Stimulated activated CD4-positive, alpha-beta T cell treated with anti-CD3 and anti-CD28 coated beads, Interleukin-2, amount 100 ng/mL, for 48 hours (primary cell): ENCODE measurements at regions not wholly inside any gene's neighbourhood (a gene's known extent, or its start where the extent isn't known, plus 50 kb on each side); places are given as distances from the start of the nearest gene placed in this dataset.
"Not testable (repeated sequence)": the region's sequence is repeated elsewhere in the genome, so short reads cannot be mapped to it uniquely, and the experiment has no call there.

Experiments used
- DNase-seq, 2 donors: peaks; one replicate each; pipeline ENCODE4 v3.0.0-alpha.2; 2020

- DNase-seq, result no peak
Observed at GRCh38 chr3:6743067-6743720, 117.7 kb upstream of the GRM7 start.

- no peak for DNase-seq
Observed at GRCh38 chr3:6746443-6746842, 114.5 kb upstream of the GRM7 start.

GRCh38 chr3:6747017-6747416 is 113.9 kb upstream of the GRM7 start:
- DNase-seq, result no peak

GRCh38 chr3:6750782-6751181 is 110.1 kb upstream of the GRM7 start:
- no peak for DNase-seq

GRCh38 chr3:6753536-6753935 is 107.4 kb upstream of the GRM7 start:
- no peak for DNase-seq

- not testable (repeated sequence) for DNase-seq
Observed at GRCh38 chr3:6769532-6770396, 91.2 kb upstream of the GRM7 start.

- no peak for DNase-seq
Observed at GRCh38 chr3:6770397-6770690, 90.6 kb upstream of the GRM7 start.

- DNase-seq, result no peak
Observed at GRCh38 chr3:6771171-6771570, 89.7 kb upstream of the GRM7 start.

GRCh38 chr3:6779140-6779539 is 81.8 kb upstream of the GRM7 start:
- no peak for DNase-seq

GRCh38 chr3:6781092-6781491 is 79.8 kb upstream of the GRM7 start:
- no peak for DNase-seq

GRCh38 chr3:6785726-6786125 is 75.2 kb upstream of the GRM7 start:
- DNase-seq, result no peak

GRCh38 chr3:6791161-6791560 is 69.8 kb upstream of the GRM7 start:
- DNase-seq, result no peak

GRCh38 chr3:6799264-6799915 is 61.5 kb upstream of the GRM7 start:
- DNase-seq, result peak; percentile 31 to 37

GRCh38 chr3:6803619-6804018 is 57.3 kb upstream of the GRM7 start:
- DNase-seq, result no peak

GRCh38 chr3:6805236-6805635 is 55.7 kb upstream of the GRM7 start:
- DNase-seq, result no peak

GRCh38 chr3:6806991-6807390 is 53.9 kb upstream of the GRM7 start:
- no peak for DNase-seq

- no peak for DNase-seq
Observed at GRCh38 chr3:6807967-6808588, 52.8 kb upstream of the GRM7 start.

- no peak for DNase-seq
Observed at GRCh38 chr3:6809349-6809748, 51.6 kb upstream of the GRM7 start.
